Endothelial cell of umbilical vein (primary cell): ENCODE measurements at regions not wholly inside any gene's neighbourhood (a gene's known extent, or its start where the extent isn't known, plus 50 kb on each side); places are given as distances from the start of the nearest gene placed in this dataset.

Source experiments
- BruUV-seq: library from RNA; stranded (reverse); fragments of 400-500 nt; replicated peaks from 2 replicates; lab custom pipeline; 2021; lab: Mats Ljungman, UMichigan
- CTCF ChIA-PET: fragments of 300-600, 350-600 bp; sonication (Branson Sonifier 250); formaldehyde crosslinking; loops from one replicate; lab custom pipeline; 2021; ENCODE audit warnings: antibody characterized with exemption, inconsistent platforms; lab: Charles Lee
- POLR2A ChIA-PET: fragments of 300-600, 350-600 bp; sonication (Branson Sonifier 250); formaldehyde crosslinking; loops from one replicate; lab custom pipeline; 2021; ENCODE audit warnings: antibody characterized with exemption, inconsistent platforms; lab: Charles Lee
- DNase-seq: peaks from one replicate; pipeline ENCODE4 v3.0.0-alpha.2; 2011; ENCODE audit warnings: low read depth, low spot score
- FAIRE-seq: peaks from 2 replicates; lab custom pipeline; 2011; peaks lifted over from hg19 to GRCh38; lab: Jason Lieb, UNC
- H2AFZ ChIP-seq: 2 replicates; pipeline ENCODE4 v1.6.0; 2012; ENCODE audit warnings: low read depth, low read length, control low read depth, inconsistent platforms
- H3K27ac ChIP-seq: 2 replicates; pipeline ENCODE4 v1.5.1; 2011; ENCODE audit warnings: low read depth, mild to moderate bottlenecking, control low read depth, low read length, moderate library complexity; ENCODE audit not compliant: insufficient read depth
- H3K27me3 ChIP-seq, 2 experiments: 2 replicates each; pipeline versions ENCODE4 v1.6.0 to v1.6.1; 2011; ENCODE audit warnings: low read length in 2 of 2, mixed read lengths in 1 of 2; ENCODE audit not compliant: control insufficient read depth in 2 of 2, insufficient read depth in 2 of 2
- H3K36me3 ChIP-seq, 2 experiments: 2 replicates in 1 of 2; 3 replicates in 1 of 2; pipeline ENCODE4 v1.5.1; 2011; ENCODE audit warnings: low read length in 2 of 2, mild to moderate bottlenecking in 1 of 2, moderate library complexity in 1 of 2; ENCODE audit not compliant: control insufficient read depth in 2 of 2, insufficient read depth in 2 of 2; ENCODE audit errors: extremely low read depth in 1 of 2
- H3K4me1 ChIP-seq: 3 replicates; pipeline ENCODE4 v1.5.1; 2011; ENCODE audit warnings: mild to moderate bottlenecking, low read length; ENCODE audit not compliant: control insufficient read depth, insufficient read depth; ENCODE audit errors: extremely low read depth
- H3K4me2 ChIP-seq: 2 replicates; pipeline ENCODE4 v1.6.1; 2011; ENCODE audit warnings: low read length, control low read depth, mixed read lengths; ENCODE audit not compliant: insufficient read depth
- H3K4me3 ChIP-seq, 3 experiments: fragments of 200-600 bp in 1 of 3; sonication (generic), shearing (Covaris generic) in 1 of 3; replicated peaks in 1 of 3; 2 replicates each; pipeline ENCODE4 v1.5.1; 2011 to 2016; ENCODE audit warnings: control low read depth in 3 of 3, low read length in 3 of 3, mild to moderate bottlenecking in 2 of 3, inconsistent platforms in 1 of 3, low read depth in 1 of 3, moderate library complexity in 1 of 3; ENCODE audit not compliant: insufficient read depth in 1 of 3
- H3K79me2 ChIP-seq: 2 replicates; pipeline ENCODE4 v1.6.0; 2012; ENCODE audit warnings: low read length, inconsistent platforms; ENCODE audit not compliant: control insufficient read depth, insufficient read depth
- H3K9ac ChIP-seq: replicated peaks from 2 replicates; pipeline ENCODE3; 2011; ENCODE audit warnings: low read length, control low read depth; ENCODE audit not compliant: insufficient read depth; ENCODE audit errors: extremely low read depth
- H3K9me1 ChIP-seq: replicated peaks from 3 replicates; pipeline ENCODE4 v1.6.0; 2011; ENCODE audit warnings: mild to moderate bottlenecking, low read length; ENCODE audit not compliant: control insufficient read depth, insufficient read depth; ENCODE audit errors: extremely low read depth
- H3K9me3 ChIP-seq: replicated peaks from 2 replicates; pipeline ENCODE4 v1.5.1; 2012; ENCODE audit warnings: low read length, inconsistent platforms; ENCODE audit not compliant: control insufficient read depth, insufficient read depth
- H4K20me1 ChIP-seq: replicated peaks from 2 replicates; pipeline ENCODE3; 2011; ENCODE audit warnings: mild to moderate bottlenecking, low read length; ENCODE audit not compliant: control insufficient read depth, insufficient read depth; ENCODE audit errors: extremely low read depth
- CTCF ChIP-seq, 2 donors: IDR thresholded peaks; 1 replicate in 1 of 2; 2 replicates in 1 of 2; pipeline ENCODE4 v1.5.1; 2011; ENCODE audit warnings: low read length in 2 of 2, mild to moderate bottlenecking in 2 of 2, moderate library complexity in 2 of 2, control low read depth in 1 of 2, inconsistent platforms in 1 of 2, low read depth in 1 of 2; ENCODE audit not compliant: insufficient read depth in 1 of 2; ENCODE audit errors: extremely low read depth in 1 of 2
- EZH2 ChIP-seq: IDR thresholded peaks from 2 replicates; pipeline ENCODE4 v1.6.1; 2012; ENCODE audit warnings: borderline replicate concordance, low read depth, mild to moderate bottlenecking, moderate library complexity, low read length, inconsistent platforms; ENCODE audit not compliant: severe bottlenecking
- FOS ChIP-seq: IDR thresholded peaks from 2 replicates; pipeline ENCODE4 v1.6.1; 2011; ENCODE audit warnings: mild to moderate bottlenecking, low read length, moderate library complexity, borderline replicate concordance; ENCODE audit not compliant: insufficient read depth
- GATA2 ChIP-seq: IDR thresholded peaks from 2 replicates; pipeline ENCODE4 v1.7.0; 2011; ENCODE audit warnings: low read depth, mild to moderate bottlenecking, moderate library complexity, mixed read lengths, low read length; ENCODE audit not compliant: insufficient read length, insufficient read depth
- JUN ChIP-seq: IDR thresholded peaks from 2 replicates; pipeline ENCODE4 v1.6.1; 2011; ENCODE audit warnings: borderline replicate concordance, low read depth; ENCODE audit not compliant: insufficient read length, insufficient read depth
- MYC ChIP-seq: IDR thresholded peaks from one replicate; pipeline ENCODE4 v1.6.1; 2011; ENCODE audit warnings: mild to moderate bottlenecking, low read depth, low read length
- POLR2A ChIP-seq: IDR thresholded peaks from 2 replicates; pipeline ENCODE4 v1.6.1; 2012; ENCODE audit warnings: low read depth, mild to moderate bottlenecking, control low read depth, low read length
- POLR2AphosphoS5 ChIP-seq: IDR thresholded peaks from 2 replicates; pipeline ENCODE4 v1.6.1; 2012; ENCODE audit warnings: low read depth, mild to moderate bottlenecking, control low read depth, low read length, moderate library complexity; ENCODE audit not compliant: insufficient read depth
- dilution Hi-C: fragments of 300-500 bp; cut with MboI; formaldehyde crosslinking; loops from one replicate; pipeline ENCODE4 v1.15.0; 2019; ENCODE audit warnings: low sequenced_read_pairs; ENCODE audit not compliant: extremely low pct_ligation_motif_present
- intact Hi-C: fragments of 100-400 bp; cut with micrococcal nuclease; formaldehyde crosslinking; loops from one replicate; pipeline ENCODE4 v1.10.0; 2022
- TF ChIP-seq, protein P1 (sequence below): IDR thresholded peaks from 2 replicates; pipeline ENCODE4 v1.6.1; 2011; ENCODE audit not compliant: insufficient read depth, insufficient read length

- BruUV-seq = no TSS peak
- Histone ChIP-seq H3K9ac (no peak overlapping the region), H3K79me2 (no peaks in the 10 kb centered on the region), H3K4me2 (no peak overlapping the region), H3K4me1 (no peaks in the 10 kb centered on the region), H3K27me3 (peaks cover 4 to 19% of the 10 kb centered on the region in 2 experiments), H3K27ac (no peak overlapping the region), H3K9me3 (no peaks in the 10 kb centered on the region), H3K9me1 (no peaks in the 10 kb centered on the region), H3K4me3 (no peak overlapping the region), H4K20me1 (no peaks in the 10 kb centered on the region), H2AFZ (no peak overlapping the region), H3K36me3 (no peaks in the 10 kb centered on the region)
- TF ChIP-seq CTCF (IDR thresholded peaks at IDR 0.05; ENCODE audit: extremely low read depth in 1 of 2, insufficient read depth in 1 of 2, low read depth in 1 of 2, low read length in 2 of 2) = no peak
- no peak for TF ChIP-seq JUN
- TF ChIP-seq, protein P1, sequence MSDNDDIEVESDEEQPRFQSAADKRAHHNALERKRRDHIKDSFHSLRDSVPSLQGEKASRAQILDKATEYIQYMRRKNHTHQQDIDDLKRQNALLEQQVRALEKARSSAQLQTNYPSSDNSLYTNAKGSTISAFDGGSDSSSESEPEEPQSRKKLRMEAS = no peak
- no peak for TF ChIP-seq POLR2AphosphoS5
- TF ChIP-seq EZH2 = no peak
- no peak for TF ChIP-seq MYC
- TF ChIP-seq GATA2 = no peak
- no peak for TF ChIP-seq POLR2A
- no peak for TF ChIP-seq FOS
- CTCF ChIA-PET = interaction anchor here (0.5 kb wide), 1 partner anchor 11 kb away, joined by 4 read pairs; no protein-coding TSS in a partner anchor
- dilution Hi-C loops (no loop called here), intact Hi-C loops (no loop called here)
- POLR2A ChIA-PET = no interaction called here
- DNase-seq (no peak), FAIRE-seq (no peak)
Observed at GRCh38 chr5:171623551-171624097, 162.0 kb upstream of the SMIM23 start.
